ENCODE measurements at regions not wholly inside any gene's neighbourhood (a gene's known extent, or its start where the extent isn't known, plus 50 kb on each side); places are given as distances from the start of the nearest gene placed in this dataset.

DNA sequence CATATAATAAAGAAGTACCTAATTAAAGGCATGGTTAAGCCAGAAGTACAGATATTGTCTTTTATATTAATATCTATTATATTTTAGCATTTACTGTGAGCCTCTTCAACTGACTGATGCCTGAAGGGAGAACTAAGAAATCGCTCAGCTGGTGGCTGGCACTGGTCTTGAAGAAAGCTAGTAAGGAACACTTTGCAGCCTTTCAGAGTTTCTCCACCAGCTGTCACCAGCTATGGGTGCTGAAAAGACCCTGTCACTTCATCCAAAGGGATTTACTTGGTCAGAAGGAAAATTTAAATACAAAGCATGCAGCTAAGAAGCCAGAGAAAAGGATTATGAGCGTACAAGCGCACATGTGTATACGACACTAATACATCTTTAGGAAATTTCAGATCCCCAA is 525.9 kb downstream of the TMEM182 start:
- H3K4me3 ChIP-seq (ENCODE audit: low read length) = no peak overlapping the region
- TF ChIP-seq, protein P1, sequence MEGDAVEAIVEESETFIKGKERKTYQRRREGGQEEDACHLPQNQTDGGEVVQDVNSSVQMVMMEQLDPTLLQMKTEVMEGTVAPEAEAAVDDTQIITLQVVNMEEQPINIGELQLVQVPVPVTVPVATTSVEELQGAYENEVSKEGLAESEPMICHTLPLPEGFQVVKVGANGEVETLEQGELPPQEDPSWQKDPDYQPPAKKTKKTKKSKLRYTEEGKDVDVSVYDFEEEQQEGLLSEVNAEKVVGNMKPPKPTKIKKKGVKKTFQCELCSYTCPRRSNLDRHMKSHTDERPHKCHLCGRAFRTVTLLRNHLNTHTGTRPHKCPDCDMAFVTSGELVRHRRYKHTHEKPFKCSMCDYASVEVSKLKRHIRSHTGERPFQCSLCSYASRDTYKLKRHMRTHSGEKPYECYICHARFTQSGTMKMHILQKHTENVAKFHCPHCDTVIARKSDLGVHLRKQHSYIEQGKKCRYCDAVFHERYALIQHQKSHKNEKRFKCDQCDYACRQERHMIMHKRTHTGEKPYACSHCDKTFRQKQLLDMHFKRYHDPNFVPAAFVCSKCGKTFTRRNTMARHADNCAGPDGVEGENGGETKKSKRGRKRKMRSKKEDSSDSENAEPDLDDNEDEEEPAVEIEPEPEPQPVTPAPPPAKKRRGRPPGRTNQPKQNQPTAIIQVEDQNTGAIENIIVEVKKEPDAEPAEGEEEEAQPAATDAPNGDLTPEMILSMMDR (conservative IDR thresholded peaks at IDR 0.05; ENCODE audit: low read depth, low read length) = no peak
- no peak for DNase-seq (ENCODE audit: low read depth)

DNA sequence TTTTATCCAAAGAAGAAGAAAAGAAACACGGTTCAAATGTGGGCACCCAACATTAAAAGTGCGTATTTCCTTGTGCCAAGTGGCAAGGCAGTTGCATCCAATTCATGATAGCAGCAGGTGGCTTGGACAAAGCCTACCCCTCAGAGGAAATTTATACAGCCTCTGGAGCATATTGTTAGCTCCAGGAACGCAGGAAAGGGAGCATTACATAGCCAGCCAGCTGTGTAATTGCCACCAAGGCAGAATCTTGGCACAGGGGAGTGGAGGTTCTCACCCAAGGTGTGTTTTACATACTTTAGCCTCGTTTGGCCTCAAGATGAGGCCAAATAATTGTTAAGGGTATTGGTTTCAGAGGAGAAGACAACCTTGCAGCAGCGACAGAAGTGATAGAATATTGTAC is 526.9 kb downstream of the TMEM182 start:
- no peak for DNase-seq (ENCODE audit: low read depth)
- TF ChIP-seq, protein P1 (conservative IDR thresholded peaks at IDR 0.05; ENCODE audit: low read depth, low read length) = no peak
- no peak overlapping the region for H3K4me3 ChIP-seq (ENCODE audit: low read length)

DNA sequence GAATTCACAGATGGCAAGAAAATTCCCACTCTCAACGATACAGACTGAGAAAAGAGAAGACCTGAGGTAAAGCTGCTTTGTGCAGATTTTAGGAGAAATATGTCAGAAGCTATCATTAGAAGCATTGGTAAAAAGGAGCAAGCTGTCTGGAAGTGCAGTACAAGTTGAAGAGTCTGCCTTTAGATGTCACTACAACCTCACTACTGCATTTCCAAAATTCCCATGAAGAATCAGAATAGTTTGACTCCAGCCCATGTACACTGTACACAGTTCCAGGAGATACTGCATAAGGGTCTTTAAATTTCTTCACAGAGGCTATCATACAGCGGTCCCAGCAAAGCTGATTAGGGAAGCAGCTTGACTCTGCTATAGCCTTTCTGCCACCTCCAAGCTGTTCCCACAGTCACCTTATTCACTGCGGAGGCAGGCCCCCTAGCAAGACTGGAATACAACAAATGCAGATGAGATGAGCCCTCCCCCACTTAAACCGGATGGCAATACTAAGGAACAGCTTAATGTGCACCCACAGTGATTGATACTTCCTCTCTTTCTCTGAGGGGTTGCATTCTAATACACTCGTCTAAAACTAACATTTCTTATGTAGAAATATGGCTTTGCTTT is 527.4 kb downstream of the TMEM182 start:
- DNase-seq (ENCODE audit: low read depth) = no peak
- TF ChIP-seq, protein P1 (conservative IDR thresholded peaks at IDR 0.05; ENCODE audit: low read depth, low read length) = peak; percentile 19
- H3K4me3 ChIP-seq (ENCODE audit: low read length) = no peak overlapping the region

DNA sequence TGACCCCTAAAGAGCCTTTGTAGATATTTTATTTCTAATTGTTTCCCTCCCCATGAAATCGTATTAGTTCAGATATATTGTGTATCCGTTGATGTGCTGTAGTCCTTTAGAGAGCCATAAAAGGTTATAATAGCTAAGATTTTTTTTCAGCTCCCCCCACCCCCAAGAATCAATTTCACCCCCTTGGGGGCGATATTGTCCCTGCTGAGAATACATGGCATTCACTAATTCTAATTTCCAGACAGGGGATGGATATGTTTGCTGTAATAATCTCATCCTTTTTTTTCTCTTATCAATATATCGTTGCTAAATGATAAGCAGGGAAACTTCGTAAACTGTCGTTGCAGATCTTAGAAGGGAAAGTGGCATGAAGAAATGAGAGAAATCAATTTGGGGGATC is 530.7 kb downstream of the TMEM182 start:
- no peak for DNase-seq (ENCODE audit: low read depth)
- no peak overlapping the region for H3K4me3 ChIP-seq (ENCODE audit: low read length)
- TF ChIP-seq, protein P1 (conservative IDR thresholded peaks at IDR 0.05; ENCODE audit: low read depth, low read length) = peak; percentile 7

DNA sequence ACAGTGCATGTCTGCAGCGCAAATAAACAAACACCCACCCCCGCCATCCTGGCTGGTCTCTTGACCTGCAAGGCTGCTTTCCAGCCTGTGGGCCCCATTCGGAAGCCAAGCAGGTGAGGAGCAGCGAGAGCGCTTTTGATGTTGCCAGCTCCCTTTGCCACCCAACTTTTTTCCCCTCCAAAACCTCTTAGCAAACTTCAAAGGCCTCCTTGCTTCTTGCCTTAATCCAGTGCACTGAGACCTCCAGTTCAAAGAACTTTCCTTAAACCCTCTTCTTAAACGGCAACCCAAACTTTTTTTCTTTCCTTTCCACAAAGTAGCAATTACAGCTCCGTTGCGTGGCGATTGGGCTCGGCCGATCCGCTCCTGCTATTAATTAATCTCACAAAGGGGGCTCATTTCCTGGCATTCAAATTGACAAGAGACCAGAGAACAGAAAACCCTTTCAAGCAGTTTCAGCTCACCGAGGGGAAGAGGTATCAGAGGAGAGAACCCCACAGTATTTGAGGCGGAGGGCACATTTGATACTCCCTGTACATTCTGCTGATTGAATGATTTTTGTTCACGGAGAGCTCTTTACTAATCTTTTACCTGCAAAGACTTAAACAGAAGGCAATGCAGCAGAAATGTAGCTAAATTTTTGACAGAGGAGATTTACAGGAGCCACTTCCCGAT is 531.4 kb downstream of the TMEM182 start:
- TF ChIP-seq, protein P1 (conservative IDR thresholded peaks at IDR 0.05; ENCODE audit: low read depth, low read length) = no peak
- peak overlapping the region; percentile 6 for H3K4me3 ChIP-seq (ENCODE audit: low read length)
- DNase-seq (ENCODE audit: low read depth) = no peak

DNA sequence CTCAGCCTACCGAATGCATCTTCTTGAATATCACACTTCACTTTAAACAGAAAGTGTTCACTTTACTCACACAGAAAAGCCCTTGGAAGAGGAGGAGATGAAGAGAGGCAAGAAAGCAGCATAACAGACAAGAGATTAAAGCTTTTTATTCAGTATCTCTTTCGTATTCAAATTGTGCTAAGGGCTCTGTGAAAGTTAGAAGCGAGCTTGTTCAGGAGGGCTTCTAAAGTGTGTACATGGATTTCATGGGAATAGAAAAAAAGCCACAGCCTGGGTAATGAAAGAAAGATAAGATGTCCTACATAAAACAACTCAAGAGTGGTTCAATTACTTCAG is 531.9 kb downstream of the TMEM182 start:
- DNase-seq (ENCODE audit: low read depth) = no peak
- TF ChIP-seq, protein P1 (conservative IDR thresholded peaks at IDR 0.05; ENCODE audit: low read depth, low read length) = no peak
- no peak overlapping the region for H3K4me3 ChIP-seq (ENCODE audit: low read length)

DNA sequence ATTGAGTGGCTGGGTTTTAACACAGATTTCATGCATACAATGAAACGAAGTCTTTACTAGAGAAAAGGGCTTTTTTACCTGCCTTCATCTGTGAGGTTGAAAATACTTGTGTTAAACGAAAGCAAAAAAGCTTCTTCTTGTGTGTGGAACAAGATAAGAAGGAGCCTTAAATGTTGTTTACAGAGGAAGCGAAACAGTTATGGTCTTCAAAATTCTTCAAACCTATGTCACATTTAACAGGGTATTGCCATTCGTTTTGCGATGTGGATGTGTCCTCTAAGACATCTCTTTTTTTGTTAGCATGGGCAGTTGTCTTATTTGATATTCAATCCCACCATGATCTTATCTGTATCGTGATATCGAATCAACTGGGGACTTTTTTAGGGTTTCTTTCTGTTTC is 532.6 kb downstream of the TMEM182 start:
- DNase-seq (ENCODE audit: low read depth) = no peak
- TF ChIP-seq, protein P1 (conservative IDR thresholded peaks at IDR 0.05; ENCODE audit: low read depth, low read length) = no peak
- H3K4me3 ChIP-seq (ENCODE audit: low read length) = no peak overlapping the region
